Mesendoderm (in vitro differentiated cells): ENCODE measurements at regions not wholly inside any gene's neighbourhood (a gene's known extent, or its start where the extent isn't known, plus 50 kb on each side); places are given as distances from the start of the nearest gene placed in this dataset.

ENCODE experiments used
- DNase-seq: peaks from one replicate; pipeline ENCODE4 v3.0.0; 2013
- H2AK5ac ChIP-seq: 2 replicates; pipeline ENCODE4 v1.6.1; 2013; ENCODE audit warnings: low read length, inconsistent platforms
- H2BK120ac ChIP-seq: 2 replicates; pipeline ENCODE4 v1.6.1; 2013; ENCODE audit warnings: low read depth, mild to moderate bottlenecking, low read length, moderate library complexity, mixed read lengths
- H2BK15ac ChIP-seq: replicated peaks from 2 replicates; pipeline ENCODE4 v1.6.1; 2013; ENCODE audit warnings: low read depth, mild to moderate bottlenecking, moderate library complexity
- H2BK5ac ChIP-seq: 2 replicates; pipeline ENCODE4 v1.6.1; 2013; ENCODE audit warnings: low read length, inconsistent platforms
- H3K18ac ChIP-seq: 2 replicates; pipeline ENCODE4 v1.6.1; 2013; ENCODE audit warnings: mild to moderate bottlenecking, low read length, mixed read lengths
- H3K23ac ChIP-seq: one replicate; pipeline ENCODE4 v1.6.1; 2013; ENCODE audit warnings: low read length
- H3K27ac ChIP-seq: 2 replicates; pipeline ENCODE4 v1.5.1; 2013; ENCODE audit warnings: low read depth, mild to moderate bottlenecking, inconsistent platforms, low read length, moderate library complexity
- H3K27me3 ChIP-seq: 2 replicates; pipeline ENCODE4 v1.6.1; 2013; ENCODE audit warnings: low read length, control low read depth, mild to moderate bottlenecking, inconsistent platforms; ENCODE audit not compliant: insufficient read depth, poor library complexity
- H3K36me3 ChIP-seq: 2 replicates; pipeline ENCODE4 v1.6.1; 2013; ENCODE audit warnings: low read length, inconsistent platforms; ENCODE audit not compliant: control insufficient read depth, insufficient read depth
- H3K4ac ChIP-seq: one replicate; pipeline ENCODE4 v1.6.1; 2013; ENCODE audit warnings: low read depth, mild to moderate bottlenecking, low read length, moderate library complexity
- H3K4me1 ChIP-seq: 2 replicates; pipeline ENCODE4 v1.6.1; 2013; ENCODE audit warnings: low read depth, low read length, inconsistent platforms; ENCODE audit not compliant: control insufficient read depth
- H3K4me2 ChIP-seq: 2 replicates; pipeline ENCODE4 v1.6.1; 2013; ENCODE audit warnings: low read length
- H3K4me3 ChIP-seq: 2 replicates; pipeline ENCODE4 v1.5.1; 2013; ENCODE audit warnings: mild to moderate bottlenecking, low read length
- H3K56ac ChIP-seq: one replicate; pipeline ENCODE4 v1.6.1; 2013; ENCODE audit warnings: low read length
- H3K79me1 ChIP-seq: 2 replicates; pipeline ENCODE4 v1.6.1; 2013; ENCODE audit warnings: low read length, inconsistent platforms
- H3K79me2 ChIP-seq: 2 replicates; pipeline ENCODE4 v1.6.1; 2013; ENCODE audit warnings: mild to moderate bottlenecking, low read length; ENCODE audit not compliant: control insufficient read depth, insufficient read depth
- H3K9ac ChIP-seq: 2 replicates; pipeline ENCODE4 v1.6.1; 2013; ENCODE audit warnings: low read length, inconsistent platforms
- H4K5ac ChIP-seq: one replicate; pipeline ENCODE4 v1.6.1; 2013; ENCODE audit warnings: low read length
- H4K8ac ChIP-seq: one replicate; pipeline ENCODE4 v1.6.1; 2013; ENCODE audit warnings: low read depth, mild to moderate bottlenecking, control low read depth, low read length, moderate library complexity
- WGBS: extraction: QIAGEN DNeasy Blood & Tissue Kit; methylation state at CpG from one replicate; pipeline ENCODE4 v1.1.7; 2013; ENCODE audit warnings: low lambda C conversion rate, missing lambda C conversion rate; ENCODE audit not compliant: insufficient coverage; ENCODE audit errors: extremely low coverage; 5-methylcytosine and 5-hydroxymethylcytosine counted together

GRCh38 chr13:106311004-106311403 is 224.5 kb downstream of the EFNB2 start:
- H4K5ac ChIP-seq: no peak overlapping the region
- no peaks in the 10 kb centered on the region for H3K4me1 ChIP-seq
- H3K36me3 ChIP-seq: no peaks in the 10 kb centered on the region
- H3K27ac ChIP-seq: no peak overlapping the region
- WGBS: no CpG with 5 or more reads among the region's 9 CpGs
- no peaks in the 10 kb centered on the region for H3K79me1 ChIP-seq
- no peak overlapping the region for H3K18ac ChIP-seq
- H3K4me2 ChIP-seq: no peak overlapping the region
- H4K8ac ChIP-seq: no peak overlapping the region
- no peak overlapping the region for H2BK15ac ChIP-seq
- no peaks in the 10 kb centered on the region for H3K79me2 ChIP-seq
- no peak for DNase-seq
- no peak overlapping the region for H3K9ac ChIP-seq
- H3K4me3 ChIP-seq: no peak overlapping the region
- H3K23ac ChIP-seq: no peak overlapping the region
- no peak overlapping the region for H2AK5ac ChIP-seq
- no peak overlapping the region for H3K56ac ChIP-seq
- no peak overlapping the region for H2BK5ac ChIP-seq
- H3K27me3 ChIP-seq: no peaks in the 10 kb centered on the region
- H3K4ac ChIP-seq: no peak overlapping the region
- H2BK120ac ChIP-seq: no peak overlapping the region

DNA sequence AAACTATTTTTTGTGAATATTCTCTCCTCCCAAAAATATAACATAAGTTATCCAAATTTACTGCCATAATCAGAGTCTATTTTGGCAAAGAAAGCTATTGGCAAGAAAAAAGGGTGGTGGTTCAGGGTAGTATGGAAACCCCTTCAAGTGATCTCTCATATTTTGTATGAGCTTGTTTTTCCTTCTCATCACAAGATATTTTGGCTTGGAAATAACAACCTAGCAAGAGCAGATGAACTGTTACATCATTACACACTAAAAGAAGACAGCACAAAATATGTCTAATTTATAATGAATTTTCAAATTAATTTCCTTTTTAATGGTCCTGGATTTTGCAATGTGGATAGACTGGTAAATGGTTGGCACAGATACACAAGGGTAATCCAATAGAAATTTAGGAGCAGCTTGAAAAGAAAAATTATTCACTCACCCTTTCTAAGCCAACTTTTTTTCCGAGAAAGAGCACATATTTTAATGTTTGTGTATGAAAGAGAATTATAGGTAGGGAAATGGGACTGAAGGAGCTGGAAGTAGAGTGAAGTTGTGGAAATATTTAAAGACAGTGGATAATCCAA is 225.1 kb downstream of the EFNB2 start:
- H3K56ac ChIP-seq: no peak overlapping the region
- H3K18ac ChIP-seq: no peak overlapping the region
- no peak overlapping the region for H3K23ac ChIP-seq
- no peaks in the 10 kb centered on the region for H3K27me3 ChIP-seq
- no peak overlapping the region for H3K4ac ChIP-seq
- WGBS: no CpG with 5 or more reads among the region's 1 CpG
- no peak overlapping the region for H2BK15ac ChIP-seq
- no peaks in the 10 kb centered on the region for H3K79me1 ChIP-seq
- H3K4me2 ChIP-seq: no peak overlapping the region
- H3K79me2 ChIP-seq: no peaks in the 10 kb centered on the region
- no peaks in the 10 kb centered on the region for H3K4me1 ChIP-seq
- H4K5ac ChIP-seq: no peak overlapping the region
- no peak overlapping the region for H2BK5ac ChIP-seq
- no peak overlapping the region for H3K9ac ChIP-seq
- DNase-seq: no peak
- H2BK120ac ChIP-seq: no peak overlapping the region
- no peaks in the 10 kb centered on the region for H3K36me3 ChIP-seq
- no peak overlapping the region for H4K8ac ChIP-seq
- no peak overlapping the region for H2AK5ac ChIP-seq
- no peak overlapping the region for H3K27ac ChIP-seq
- H3K4me3 ChIP-seq: no peak overlapping the region

- Histone ChIP-seq H2AK5ac (no peak overlapping the region), H2BK15ac (no peak overlapping the region), H3K18ac (no peak overlapping the region), H3K79me1 (no peaks in the 10 kb centered on the region), H3K4me2 (no peak overlapping the region), H3K23ac (no peak overlapping the region), H3K4ac (no peak overlapping the region), H4K5ac (no peak overlapping the region), H2BK5ac (no peak overlapping the region), H3K27me3 (no peaks in the 10 kb centered on the region), H3K4me1 (no peaks in the 10 kb centered on the region), H3K9ac (no peak overlapping the region), H2BK120ac (no peak overlapping the region), H4K8ac (no peak overlapping the region), H3K36me3 (no peaks in the 10 kb centered on the region), H3K27ac (no peak overlapping the region), H3K56ac (no peak overlapping the region), H3K79me2 (no peaks in the 10 kb centered on the region), H3K4me3 (no peak overlapping the region)
- no CpG with 5 or more reads among the region's 6 CpGs for WGBS
- no peak for DNase-seq
Observed at GRCh38 chr13:106306748-106307277, 228.6 kb downstream of the EFNB2 start.

DNA sequence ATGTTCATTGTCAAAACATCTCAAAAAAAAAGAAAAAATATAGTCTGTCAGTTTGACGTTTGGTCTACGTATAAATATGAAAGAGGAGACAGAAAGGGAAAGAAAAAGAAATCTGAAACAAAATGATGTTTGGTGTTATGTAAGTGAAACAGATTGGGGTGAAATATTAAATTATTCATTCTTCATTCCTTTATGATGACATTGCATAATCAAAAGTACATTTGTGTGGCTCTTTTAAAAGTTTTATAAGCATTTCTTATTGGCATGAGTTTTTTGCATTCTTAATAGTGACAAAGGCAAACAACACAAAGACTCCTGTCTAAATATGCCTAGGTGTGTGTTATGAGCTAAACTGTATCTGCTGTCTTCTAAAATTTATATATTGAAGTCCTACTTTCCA is 232.6 kb downstream of the EFNB2 start:
- Histone ChIP-seq H2BK120ac (no peak overlapping the region), H3K23ac (no peak overlapping the region), H3K27me3 (no peaks in the 10 kb centered on the region), H3K56ac (no peak overlapping the region), H3K36me3 (no peaks in the 10 kb centered on the region), H2BK15ac (no peak overlapping the region), H3K4me2 (no peak overlapping the region), H3K4ac (no peak overlapping the region), H3K79me1 (no peaks in the 10 kb centered on the region), H4K5ac (no peak overlapping the region), H2AK5ac (no peak overlapping the region), H4K8ac (no peak overlapping the region), H3K18ac (no peak overlapping the region), H3K4me3 (no peak overlapping the region), H3K9ac (no peak overlapping the region), H2BK5ac (no peak overlapping the region), H3K4me1 (no peaks in the 10 kb centered on the region), H3K79me2 (no peaks in the 10 kb centered on the region), H3K27ac (no peak overlapping the region)
- no CpG with 5 or more reads among the region's 2 CpGs for WGBS
- DNase-seq: no peak

GRCh38 chr13:106302011-106302410 is 233.5 kb downstream of the EFNB2 start:
- Histone ChIP-seq H3K36me3 (no peaks in the 10 kb centered on the region), H3K4me3 (no peak overlapping the region), H3K56ac (no peak overlapping the region), H3K18ac (no peak overlapping the region), H3K4me2 (no peak overlapping the region), H2BK15ac (no peak overlapping the region), H3K4ac (no peak overlapping the region), H3K79me1 (no peaks in the 10 kb centered on the region), H2AK5ac (no peak overlapping the region), H3K23ac (no peak overlapping the region), H4K5ac (no peak overlapping the region), H2BK5ac (no peak overlapping the region), H3K79me2 (no peaks in the 10 kb centered on the region), H4K8ac (no peak overlapping the region), H3K27me3 (no peaks in the 10 kb centered on the region), H3K9ac (no peak overlapping the region), H2BK120ac (no peak overlapping the region), H3K27ac (no peak overlapping the region), H3K4me1 (no peaks in the 10 kb centered on the region)
- no CpG with 5 or more reads among the region's 1 CpG for WGBS
- DNase-seq: no peak

GRCh38 chr13:106299621-106300020 is 235.8 kb downstream of the EFNB2 start:
- Histone ChIP-seq H3K56ac (no peak overlapping the region), H4K8ac (no peak overlapping the region), H3K18ac (no peak overlapping the region), H3K9ac (no peak overlapping the region), H2BK120ac (no peak overlapping the region), H2BK15ac (no peak overlapping the region), H3K23ac (no peak overlapping the region), H3K27ac (no peak overlapping the region), H3K4ac (no peak overlapping the region), H2AK5ac (no peak overlapping the region), H3K79me2 (no peaks in the 10 kb centered on the region), H3K4me3 (no peak overlapping the region), H3K27me3 (no peaks in the 10 kb centered on the region), H4K5ac (no peak overlapping the region), H2BK5ac (no peak overlapping the region), H3K36me3 (no peaks in the 10 kb centered on the region), H3K79me1 (no peaks in the 10 kb centered on the region), H3K4me1 (no peaks in the 10 kb centered on the region), H3K4me2 (no peak overlapping the region)
- no peak for DNase-seq
- WGBS: no CpG with 5 or more reads among the region's 5 CpGs
